ENCODE measurements at regions not wholly inside any gene's neighbourhood (a gene's known extent, or its start where the extent isn't known, plus 50 kb on each side); places are given as distances from the start of the nearest gene placed in this dataset.
"Not testable (repeated sequence)": the region's sequence is repeated elsewhere in the genome, so short reads cannot be mapped to it uniquely, and the experiment has no call there.

DNA sequence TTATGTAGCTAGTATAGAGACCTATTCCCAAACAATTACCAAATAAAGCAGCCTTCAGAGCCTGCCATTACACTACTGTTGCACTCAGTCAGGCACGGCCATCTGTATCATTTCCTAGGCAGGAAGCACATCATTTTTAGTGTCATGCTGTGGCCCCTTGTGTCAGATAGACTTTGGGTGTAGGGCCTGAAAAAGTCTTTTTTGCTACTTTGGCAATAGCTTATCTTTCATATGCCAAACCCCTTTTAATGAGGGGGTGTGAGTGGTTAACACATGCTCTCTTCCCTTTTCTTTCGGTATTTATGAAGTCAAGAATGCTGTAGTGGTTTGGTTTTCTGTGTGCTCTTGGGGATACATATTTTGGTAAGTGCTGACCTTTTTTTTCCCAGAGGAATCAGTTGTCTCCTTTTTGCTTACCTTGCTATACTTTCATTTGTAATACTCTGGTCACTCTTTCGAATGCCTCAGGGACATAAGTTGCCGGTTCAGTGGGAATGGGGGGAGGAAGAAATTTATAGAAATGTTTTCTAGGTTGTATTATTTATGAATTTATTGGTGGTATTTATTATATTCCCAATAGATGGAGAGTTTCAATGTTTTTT lies 209.8 kb downstream of the CSNK1G3 start:
- DNase-seq (ENCODE audit: low read depth, low spot score): no peak

DNA sequence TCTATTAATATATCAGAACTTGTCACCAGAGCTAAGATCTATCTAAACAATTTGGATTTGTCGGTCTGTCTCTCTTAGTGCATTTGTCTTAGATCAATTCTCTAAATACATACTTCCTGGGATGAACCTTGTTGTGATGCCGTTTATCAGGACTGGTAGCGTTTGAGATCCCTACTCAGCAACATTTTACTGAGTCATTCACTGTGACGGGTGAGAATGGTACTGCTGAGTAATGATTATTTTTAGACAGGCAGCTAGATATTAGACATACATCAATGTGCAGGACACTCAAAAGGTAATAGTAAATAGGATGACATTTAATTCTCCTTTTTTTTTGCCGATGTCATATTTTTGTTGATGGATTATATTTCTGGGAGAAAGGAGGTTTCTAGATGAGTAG lies 209.0 kb downstream of the CSNK1G3 start:
- DNase-seq (ENCODE audit: low read depth, low spot score): no peak

DNA sequence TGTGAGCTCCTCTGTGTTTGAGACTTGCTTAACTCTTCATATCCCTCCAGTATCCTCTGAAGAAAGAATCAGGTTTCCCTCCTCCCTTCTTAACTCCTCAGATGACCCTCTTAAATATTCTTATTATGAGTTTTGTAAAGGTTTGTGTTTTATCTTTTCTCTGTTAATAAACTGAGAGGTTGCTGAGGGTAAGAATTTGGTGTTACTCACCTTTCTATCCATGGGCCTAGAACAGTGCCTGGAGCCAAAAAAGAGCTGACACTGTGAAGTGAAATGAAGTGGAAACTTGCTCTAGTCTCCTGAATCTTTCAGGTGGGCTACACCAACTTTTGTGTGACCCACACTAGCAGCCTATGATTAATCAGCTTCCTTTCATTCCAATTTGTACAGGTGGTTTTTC lies 208.4 kb downstream of the CSNK1G3 start:
- no peak for DNase-seq (ENCODE audit: low read depth, low spot score)

DNA sequence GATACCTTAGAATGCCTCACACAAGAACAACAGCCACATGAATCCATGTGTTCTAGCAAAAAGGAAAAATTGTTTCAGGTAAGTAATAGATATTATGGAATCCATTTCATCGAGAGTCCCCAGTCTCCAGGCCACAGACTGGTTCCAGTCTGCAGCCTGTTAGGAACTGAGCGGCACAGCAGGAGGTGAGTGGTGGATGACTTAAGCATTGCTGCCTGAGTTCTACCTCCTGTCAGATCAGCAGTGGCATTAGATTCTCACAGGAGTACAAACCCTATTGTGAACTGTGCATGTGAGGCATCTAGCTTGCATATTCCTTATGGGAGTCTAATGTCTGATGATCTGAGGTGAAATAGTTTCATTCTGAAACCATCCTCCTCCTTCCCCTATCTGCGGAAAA lies 207.0 kb downstream of the CSNK1G3 start:
- no peak for DNase-seq (ENCODE audit: low read depth, low spot score)

DNA sequence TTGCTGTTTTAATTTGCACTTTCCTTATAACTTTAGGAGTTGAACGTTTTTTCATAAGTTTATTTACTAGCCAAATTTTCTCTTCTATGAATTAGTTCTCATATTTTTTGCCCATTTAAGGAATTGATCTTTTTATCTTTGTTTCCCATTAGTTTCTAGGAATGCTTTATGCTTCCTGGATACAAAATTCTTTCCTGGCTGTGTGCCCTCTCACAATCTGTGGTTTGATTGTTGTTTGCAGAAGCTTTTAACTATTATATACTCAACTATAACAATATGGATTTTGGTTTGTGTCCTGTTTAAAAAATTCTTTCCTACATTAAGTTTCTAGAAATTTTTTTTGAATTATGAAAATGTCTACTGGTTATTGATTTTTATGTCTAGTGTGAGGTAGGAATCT lies 206.3 kb downstream of the CSNK1G3 start:
- DNase-seq (ENCODE audit: low read depth, low spot score): peak; percentile 25

DNA sequence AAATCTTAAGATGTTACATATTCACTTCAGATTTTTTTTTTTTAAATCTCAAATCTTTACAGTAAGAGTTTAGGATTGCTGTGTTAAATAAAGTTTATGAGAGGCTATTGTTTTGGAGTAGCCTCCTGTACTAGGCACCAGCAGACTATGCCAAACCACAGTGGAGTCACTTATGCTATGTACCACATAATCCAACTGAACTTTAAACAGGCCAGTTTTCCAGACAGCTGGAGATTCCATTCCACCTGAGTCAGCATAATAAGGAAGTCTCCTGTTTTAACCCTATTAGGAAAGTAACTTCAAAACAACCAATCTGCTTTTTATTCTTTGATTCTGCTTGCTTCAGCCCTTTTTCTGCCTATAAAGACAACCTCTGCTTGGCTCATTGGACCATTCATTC lies 205.2 kb downstream of the CSNK1G3 start:
- DNase-seq (ENCODE audit: low read depth, low spot score): peak; percentile 72

DNA sequence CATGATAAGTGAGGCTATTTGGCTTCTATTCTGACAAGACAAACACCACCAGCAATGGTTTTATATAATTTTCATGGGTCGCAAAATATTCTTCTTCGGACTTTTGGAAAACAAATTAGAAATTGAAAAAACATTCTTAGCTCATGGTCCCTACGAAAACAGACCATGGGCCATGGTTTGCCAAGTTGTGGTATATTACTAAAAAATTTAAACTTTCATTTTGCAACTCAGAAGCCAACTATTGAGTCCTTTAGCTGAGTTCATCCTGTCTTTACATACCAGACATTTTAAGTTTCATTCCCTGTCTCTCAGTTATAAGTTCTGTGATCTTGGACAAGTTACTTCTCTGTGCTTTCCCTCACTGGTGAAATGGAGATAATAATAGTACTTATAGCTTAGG lies 198.1 kb downstream of the CSNK1G3 start:
- DNase-seq (ENCODE audit: low read depth, low spot score): no peak

DNA sequence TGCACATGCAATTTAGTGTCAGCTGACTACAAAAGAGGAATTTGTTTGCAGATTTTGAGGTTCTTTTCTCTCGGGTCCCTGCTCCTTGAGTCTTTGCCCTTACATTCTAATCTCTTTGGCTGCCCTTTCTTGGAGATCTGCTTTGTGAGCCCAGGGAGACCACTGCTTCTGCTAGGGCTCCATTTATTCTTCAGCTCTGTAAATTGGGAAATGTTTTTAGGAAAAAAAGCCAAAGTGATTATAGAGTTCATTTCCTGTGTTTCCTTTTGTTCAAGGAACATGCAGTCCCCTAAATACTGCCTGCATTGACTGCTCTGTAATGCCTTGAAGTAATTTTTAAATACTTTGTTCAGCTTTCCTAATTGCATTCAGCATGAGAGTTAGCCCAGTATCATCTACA lies 197.4 kb downstream of the CSNK1G3 start:
- no peak for DNase-seq (ENCODE audit: low read depth, low spot score)

DNA sequence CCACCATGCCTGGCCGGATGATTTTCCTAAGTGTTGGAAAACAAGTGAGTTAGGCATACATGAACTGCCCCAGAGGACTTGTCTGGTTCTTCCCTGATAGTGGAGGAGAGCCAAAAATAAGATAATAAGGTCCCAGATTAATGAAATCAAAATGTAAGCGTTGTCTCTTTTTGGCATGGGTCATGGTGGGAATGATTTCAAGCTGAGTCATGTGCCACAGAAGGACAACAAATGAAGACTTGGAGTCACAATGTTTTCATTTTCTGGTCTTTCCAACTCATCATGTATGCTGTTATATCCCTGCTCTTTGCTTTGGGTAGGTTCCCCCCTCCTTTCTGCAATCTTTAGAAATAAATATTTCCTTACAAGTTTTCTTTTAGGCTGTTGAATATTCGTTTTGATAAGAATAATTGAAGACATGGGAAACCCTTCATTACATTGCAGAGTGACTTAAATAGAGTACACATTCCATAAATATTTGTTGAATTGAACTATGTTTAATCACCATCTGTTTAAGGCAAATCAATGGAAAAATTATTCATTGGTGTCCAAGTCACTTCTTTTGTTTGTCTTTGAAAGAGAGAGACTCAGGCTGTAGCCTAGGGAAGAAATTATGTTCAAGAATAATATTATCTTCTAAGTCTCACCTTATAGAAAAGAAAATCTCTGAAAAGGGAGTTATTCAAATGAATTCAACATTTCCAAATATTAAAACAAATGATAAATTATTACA lies 196.3 kb downstream of the CSNK1G3 start:
- peak; percentile 78 for DNase-seq (ENCODE audit: low read depth, low spot score)

DNA sequence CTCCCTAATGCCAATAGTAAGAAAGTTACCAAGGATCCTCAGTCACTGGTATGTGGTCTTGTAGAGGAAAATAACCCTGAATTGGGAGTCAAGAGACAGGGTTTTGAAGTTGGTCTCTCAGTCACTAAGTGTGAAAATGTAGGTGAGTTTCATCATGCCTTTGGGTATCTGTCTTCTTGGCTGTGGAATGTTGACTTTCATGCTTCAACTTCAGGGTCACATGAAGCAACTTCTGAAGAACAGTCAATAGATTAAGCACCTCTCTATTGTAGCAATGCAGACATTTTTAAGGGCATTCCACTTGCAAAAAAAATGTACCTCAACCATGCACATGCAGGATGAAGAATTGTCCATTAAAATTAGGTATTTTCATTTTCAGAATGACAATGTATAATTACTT lies 194.6 kb downstream of the CSNK1G3 start:
- DNase-seq (ENCODE audit: low read depth, low spot score): no peak

DNA sequence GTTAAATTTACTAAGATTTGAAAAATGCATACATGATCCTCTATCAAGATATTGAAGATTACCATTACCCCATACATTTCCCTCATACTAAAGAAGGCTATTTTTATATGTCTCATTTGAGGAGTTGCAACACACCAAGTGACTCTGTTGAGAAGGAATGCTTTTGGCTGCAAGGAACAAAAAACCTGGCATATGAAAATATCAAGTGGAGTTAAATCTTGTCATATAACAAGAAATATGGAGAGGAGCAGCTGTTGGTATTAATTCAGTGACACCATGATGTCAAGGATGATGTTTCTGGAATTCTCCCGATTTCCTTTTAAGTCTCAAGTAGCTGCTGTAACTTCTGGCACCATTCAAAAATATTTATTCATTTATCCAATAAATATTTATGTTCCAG lies 193.8 kb downstream of the CSNK1G3 start:
- DNase-seq (ENCODE audit: low read depth, low spot score): no peak

DNA sequence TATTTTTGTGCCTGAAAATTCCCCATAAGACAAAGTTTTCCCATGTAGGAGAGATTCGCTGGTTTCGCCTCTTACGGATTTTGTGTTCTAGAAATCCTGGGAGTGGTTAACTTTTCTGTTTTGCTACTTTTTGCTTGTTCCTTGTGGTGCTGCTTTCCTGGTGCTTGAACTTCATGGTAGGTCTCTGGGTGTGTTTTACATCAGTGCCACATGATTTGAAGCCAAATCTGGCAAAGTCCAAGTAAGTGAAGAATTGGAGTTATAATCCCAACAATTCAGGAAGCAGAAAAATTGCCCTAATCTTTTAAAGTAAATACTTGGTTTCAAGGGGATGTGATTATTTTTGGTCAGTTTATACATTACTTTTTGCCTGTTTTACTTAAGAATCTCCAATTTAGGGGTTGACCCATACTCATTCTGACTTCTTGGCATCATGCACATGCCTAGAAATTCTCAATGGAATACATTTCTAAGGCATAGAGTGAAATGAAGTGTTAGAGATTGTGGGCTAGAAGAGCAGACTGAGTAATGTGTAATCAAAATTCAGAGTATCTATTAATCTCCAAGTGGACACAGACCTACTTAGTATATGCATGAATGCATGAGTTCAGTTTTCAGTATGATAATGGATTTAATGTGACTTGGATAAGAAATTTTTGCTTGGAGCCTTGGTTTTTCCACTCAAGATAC lies 189.7 kb downstream of the CSNK1G3 start:
- DNase-seq (ENCODE audit: low read depth, low spot score): peak; percentile 33

DNA sequence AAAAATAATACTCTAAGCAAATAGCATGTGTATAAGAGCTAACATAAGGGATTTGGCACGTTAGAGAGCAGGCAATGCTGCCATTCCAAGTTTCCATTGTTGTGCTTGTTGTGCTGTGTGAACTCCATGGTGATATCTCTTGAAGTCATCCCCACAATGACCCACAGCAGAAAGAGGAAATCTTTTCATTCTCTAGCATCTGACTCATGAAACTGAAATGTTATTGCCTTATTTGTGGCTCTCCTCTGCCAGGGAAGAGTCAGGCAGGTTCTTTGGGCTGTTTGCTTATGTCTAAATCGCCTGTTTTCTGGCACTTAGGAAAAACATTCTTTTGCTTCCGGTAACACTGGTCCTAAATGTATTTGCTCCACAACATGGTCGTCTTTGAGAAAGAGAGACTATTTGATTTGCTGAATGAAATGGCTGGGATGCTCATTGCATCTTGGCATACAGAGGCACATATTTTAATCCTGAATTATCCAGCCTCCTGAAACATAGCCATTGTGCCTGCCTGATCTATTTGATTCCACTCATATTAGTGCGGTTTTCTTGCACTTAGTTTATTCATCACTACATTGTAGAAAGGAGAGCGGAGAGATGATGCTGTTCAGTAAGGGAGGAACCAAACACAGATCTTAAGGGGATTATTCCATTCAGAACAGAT lies 188.8 kb downstream of the CSNK1G3 start:
- peak; percentile 95 for DNase-seq (ENCODE audit: low read depth, low spot score)

DNA sequence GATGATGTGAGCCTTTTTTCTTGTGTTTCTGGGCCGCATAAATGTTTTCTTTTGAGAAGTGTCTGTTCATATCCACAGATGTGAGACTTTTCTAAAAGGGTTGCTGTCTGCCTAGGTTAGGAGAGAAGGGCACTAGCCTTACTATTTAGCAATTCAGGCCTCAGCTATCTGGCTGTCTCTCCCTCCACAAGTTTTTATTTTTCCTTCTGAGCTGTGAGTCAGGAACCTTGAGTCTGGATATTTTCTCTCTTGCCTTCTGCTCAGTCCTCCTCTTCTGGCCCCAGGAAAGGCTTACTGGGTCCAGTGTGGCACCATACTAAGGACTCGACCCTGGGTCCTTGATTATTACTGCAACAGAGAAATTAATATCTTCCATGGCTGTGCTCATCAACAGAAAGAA lies 187.6 kb downstream of the CSNK1G3 start:
- DNase-seq (ENCODE audit: low read depth, low spot score): no peak

DNA sequence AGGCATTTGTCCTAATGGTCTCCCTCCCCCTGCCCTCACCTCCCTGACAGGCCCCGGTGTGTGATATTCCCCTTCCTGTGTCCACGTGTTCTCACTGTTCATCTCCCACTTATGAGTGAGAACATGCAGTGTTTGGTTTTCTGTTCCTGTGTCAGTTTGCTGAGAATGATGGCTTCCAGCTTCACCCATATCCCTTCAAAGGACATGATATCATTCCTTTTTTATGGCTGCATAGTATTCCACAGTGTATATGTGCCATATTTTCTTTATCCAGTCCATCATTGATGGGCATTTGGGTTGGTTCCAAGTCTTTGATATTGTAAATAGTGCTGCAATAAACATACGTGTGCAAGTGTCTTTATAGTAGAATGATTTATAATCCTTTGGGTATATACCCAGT lies 187.0 kb downstream of the CSNK1G3 start:
- not testable (repeated sequence) for DNase-seq (ENCODE audit: low read depth, low spot score)

DNA sequence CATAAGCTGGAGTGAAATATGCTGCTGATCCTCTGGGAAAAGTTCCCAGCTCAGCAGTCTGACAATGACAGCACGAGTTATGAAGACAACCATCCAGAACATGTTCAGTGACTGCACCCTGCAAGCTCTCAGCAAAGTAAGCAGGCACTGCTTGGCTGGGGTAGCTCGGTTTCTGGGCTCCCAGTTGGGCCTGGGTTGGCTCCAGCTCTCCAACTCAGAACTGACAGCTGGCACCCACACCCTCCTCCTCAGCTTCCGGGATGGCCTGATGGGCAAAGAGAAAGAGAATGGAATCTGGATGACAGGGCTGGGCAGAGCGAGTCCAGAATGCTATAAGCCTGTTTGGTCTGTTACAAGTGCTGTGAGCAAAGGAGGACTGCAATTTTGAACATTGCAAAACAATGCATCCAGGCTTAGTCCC lies 185.0 kb downstream of the CSNK1G3 start:
- DNase-seq (ENCODE audit: low read depth, low spot score): peak; percentile 27

DNA sequence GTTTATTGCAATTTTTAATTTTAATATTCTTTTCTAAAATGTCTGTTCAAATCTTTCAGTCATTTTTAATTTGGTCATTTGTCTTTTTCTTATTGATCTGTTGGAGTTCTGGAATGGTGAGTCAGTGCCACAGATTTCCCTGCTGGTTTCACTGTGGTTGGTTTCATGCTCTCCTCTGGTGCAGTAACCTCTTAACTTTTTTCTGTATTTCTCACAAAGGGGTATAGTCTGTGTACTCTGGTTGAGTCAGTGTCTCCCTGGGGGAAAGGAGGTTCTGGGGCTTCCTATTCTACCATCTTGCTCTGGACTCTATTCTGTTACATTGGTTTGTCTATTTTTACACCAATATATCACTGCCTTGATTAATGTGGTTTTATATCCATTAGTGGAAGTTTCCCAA lies 178.8 kb downstream of the CSNK1G3 start:
- DNase-seq (ENCODE audit: low read depth, low spot score): peak; percentile 62

DNA sequence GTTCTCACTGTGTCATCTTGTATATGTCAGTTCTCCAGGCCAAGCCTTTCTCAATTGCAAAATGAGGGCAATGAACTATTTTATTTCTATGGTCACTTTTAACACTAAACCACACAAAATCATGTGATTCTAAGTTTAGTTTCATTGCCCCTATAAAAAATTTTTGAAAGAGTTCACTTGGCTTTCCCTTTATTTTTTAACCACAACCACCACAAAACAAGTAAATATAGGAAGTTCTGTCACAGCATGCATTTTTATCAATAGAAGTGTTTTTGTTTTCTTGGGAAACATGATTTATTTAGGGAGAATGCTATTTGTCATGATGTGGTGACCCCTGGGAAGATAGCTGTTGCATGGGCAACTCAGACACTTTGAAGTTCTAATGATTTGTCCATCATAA lies 169.1 kb downstream of the CSNK1G3 start:
- DNase-seq (ENCODE audit: low read depth, low spot score): no peak

DNA sequence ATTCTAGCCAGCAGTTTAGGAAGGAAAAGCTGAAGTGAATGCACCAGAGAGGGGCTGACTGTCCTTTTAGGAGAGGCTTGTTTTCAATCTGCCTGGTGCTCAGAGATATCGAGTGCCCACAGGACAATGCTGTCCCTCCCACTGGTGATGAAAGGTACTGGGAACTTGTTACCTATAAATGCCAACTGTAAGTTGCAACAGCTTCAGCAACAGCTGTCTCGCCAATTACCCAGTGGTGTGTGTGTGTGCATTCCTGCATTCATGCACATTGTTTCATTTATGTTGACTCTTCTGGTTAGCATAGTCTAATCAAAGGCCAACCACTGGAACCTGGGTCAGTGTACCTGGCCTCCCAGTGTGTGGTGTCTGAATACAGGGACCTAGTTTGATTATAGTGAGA lies 161.1 kb downstream of the CSNK1G3 start:
- DNase-seq (ENCODE audit: low read depth, low spot score): peak; percentile 28

DNA sequence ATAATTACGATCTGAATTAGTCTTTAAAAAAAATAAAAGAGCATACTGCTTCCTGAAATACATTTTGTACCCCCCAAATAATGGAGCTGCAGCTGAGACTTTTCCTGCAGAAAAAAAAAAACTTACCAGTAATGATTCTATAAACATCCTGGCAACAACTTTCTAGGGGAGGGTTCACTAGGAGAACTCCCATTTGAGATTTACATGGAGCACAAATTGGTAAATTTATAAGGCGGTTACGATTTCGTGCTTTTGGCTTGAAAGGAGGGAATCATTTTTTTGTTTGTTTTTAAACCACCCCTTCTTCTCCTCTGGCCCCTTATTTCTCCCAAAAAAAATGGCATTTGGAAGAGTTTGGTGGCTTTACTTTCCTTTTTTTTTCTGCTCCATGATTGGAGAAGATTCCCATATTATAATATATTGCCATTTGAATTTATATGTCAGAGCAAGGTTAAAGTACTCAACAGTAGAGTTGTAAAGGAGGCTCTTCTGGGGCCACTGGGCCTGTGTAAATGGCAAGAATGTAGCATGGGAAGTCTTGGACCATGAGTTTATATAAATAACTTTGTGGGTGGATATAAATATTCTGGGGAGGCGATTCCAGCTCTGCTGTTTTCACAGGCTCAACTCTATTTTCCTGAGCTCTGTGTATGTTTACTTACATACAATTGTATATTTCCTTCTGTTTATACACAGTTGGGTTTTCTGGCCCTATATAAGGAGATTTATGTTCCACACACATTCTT lies 159.9 kb downstream of the CSNK1G3 start:
- DNase-seq (ENCODE audit: low read depth, low spot score): no peak

DNA sequence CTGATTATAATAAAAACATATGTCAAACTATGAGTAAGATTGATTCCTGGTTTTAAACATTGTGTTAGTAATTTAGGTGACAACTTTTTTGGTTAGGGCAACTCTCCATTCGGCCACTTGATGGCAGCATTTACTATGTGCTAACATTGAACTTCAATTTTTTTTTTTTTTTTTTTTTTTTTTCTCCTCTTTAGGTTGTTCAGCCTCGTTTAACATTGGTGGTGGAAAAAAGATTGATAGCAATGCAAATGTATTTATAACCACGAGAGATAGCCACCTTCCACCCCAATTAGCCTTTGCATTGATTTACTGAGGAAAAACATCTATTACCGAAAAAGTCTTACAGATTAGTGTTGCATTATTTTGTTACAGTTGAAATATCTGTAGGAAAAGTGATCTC lies 159.1 kb downstream of the CSNK1G3 start:
- DNase-seq (ENCODE audit: low read depth, low spot score): peak; percentile 63

Measured in astrocyte of the hippocampus (primary cell).